ENCODE measurements at regions not wholly inside any gene's neighbourhood (a gene's known extent, or its start where the extent isn't known, plus 50 kb on each side); places are given as distances from the start of the nearest gene placed in this dataset.

DNA sequence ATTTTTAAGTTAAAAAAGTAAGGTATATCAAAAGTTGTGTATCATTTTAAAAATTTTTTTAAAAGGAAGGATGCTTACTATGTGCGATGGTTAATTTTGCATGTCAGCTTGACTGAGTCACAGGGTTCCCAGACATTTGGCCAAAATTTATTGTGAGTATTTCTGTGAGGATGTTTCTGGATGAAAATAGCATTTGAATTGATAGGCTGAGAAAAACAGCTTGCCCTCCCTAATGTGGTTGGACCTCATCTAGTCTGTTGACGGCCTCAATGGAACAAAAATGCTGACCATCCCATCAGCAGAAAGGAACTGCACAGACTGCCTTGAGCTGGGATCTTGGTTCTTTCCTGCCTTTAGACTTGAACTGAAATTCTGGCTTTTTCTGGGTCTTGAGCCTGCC is 724.5 kb downstream of the NCAM2 start:
- no peak for DNase-seq (ENCODE audit: low read depth)

DNA sequence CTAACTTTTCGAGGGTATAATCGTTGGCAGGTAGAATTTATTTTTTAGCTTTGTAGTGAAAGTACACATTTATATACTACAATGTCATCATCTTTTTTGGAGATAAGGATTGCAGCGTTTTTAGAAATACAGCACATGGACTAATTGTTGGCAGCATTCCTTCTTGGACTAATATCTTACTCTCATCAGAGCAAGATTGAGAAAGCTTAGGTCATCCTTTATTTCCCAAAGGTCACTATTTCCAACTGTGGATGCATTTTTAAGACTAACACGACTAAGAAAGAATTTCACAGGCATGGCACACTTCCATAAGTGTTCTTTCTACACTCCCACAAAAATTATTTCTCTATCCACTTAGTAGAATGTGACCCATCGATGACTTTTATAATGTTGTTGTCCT is 732.3 kb downstream of the NCAM2 start:
- no peak for DNase-seq (ENCODE audit: low read depth)

DNA sequence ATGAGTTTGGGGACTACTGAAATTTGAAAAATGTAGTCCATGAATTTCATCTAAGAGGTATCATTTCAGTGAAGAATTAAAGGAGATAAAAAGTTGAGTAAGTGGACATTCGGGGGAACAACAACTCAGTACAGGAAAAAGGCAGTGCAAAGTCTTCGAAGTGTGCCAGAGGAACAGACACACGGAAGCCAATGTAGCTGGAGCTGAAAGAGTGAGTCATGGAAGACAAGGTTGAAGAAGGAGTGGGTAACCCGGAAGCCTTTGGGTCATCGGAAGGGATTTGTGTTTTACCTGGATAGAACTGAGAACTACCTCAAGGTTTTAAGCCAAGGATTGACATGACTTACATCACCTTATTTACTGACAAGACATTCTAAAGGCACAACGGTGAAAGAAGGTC is 733.4 kb downstream of the NCAM2 start:
- no peak for DNase-seq (ENCODE audit: low read depth)

GRCh38 chr21:21734088-21734487 is 735.9 kb downstream of the NCAM2 start:
- DNase-seq (ENCODE audit: low read depth): no peak

DNA sequence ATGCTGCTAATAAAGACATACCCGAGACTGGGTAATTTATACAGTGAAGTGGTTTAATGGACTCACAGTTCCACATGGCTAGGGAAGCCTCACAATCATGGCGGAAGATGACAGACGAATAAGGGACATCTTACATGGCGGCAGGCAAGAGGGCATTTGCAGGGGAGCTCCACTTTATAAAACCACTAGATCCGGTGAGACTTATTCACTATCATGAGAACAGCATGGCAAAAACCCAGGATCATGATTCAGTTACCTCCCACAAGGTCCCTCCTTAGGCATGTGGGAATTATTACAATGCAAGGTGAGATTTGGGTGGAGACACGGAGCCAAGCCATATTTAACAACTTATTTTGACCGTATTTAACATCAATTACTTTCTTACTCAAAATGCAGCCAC is 739.0 kb downstream of the NCAM2 start:
- no peak for DNase-seq (ENCODE audit: low read depth)

DNA sequence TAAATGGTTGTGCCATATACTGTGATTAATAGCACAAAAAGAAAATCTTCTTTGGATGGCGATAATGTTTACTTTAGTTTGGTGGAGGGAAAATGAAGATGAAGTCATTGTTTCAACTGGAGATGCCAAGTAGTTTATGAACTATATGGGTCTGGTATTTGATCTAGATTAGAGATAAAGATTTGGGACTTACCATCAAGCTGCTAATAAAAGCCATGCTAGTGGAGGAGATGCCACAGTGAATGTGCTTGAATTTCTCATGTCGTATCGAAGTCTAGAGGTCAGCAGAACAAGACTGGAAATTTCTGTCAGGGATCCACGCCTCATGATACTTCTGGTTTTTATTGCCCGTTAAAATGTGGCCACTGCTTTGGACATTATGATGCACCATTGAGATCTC is 742.0 kb downstream of the NCAM2 start:
- peak; percentile 1 for DNase-seq (ENCODE audit: low read depth)

- peak; percentile 19 for DNase-seq (ENCODE audit: low read depth)
Observed at GRCh38 chr21:21750124-21750825, 752.1 kb downstream of the NCAM2 start.

DNA sequence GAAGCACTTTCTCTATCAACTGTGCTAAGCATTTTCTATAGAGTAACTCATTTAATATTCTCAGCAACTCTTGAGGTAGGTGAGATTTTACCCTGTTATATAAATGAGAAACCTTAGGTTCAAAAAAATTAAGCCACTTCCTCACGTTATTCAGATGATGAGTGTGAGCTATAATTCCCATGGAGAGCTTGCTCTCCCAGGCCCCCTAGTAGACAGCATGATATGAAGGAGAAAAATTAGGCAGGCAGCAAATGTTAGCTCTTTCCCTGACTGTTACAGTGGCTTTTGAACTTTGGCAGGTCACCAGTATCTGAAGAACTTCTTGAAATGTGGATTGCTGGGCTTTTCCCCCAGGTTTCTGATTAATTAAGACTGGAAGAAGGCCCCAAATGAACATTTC is 753.1 kb downstream of the NCAM2 start:
- no peak for DNase-seq (ENCODE audit: low read depth)

DNA sequence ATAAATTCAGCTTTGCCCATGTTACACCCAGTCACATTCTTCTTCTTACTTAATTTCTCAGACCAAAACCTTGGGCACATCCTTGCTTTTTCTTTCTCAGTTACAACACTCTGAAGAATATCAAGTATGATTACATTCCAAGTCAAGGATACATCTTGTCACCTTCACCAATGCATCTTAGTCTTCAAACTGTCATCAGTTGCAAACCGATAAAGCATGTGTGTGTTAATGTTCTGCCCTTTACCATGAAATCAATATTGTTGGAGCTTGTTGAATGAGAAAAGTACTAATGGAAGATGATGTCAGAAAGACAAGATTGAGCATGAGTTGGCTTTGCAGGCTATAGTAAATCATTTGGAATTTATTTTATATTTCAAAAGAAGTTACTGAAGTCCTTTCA is 764.6 kb downstream of the NCAM2 start:
- DNase-seq (ENCODE audit: low read depth): no peak

DNA sequence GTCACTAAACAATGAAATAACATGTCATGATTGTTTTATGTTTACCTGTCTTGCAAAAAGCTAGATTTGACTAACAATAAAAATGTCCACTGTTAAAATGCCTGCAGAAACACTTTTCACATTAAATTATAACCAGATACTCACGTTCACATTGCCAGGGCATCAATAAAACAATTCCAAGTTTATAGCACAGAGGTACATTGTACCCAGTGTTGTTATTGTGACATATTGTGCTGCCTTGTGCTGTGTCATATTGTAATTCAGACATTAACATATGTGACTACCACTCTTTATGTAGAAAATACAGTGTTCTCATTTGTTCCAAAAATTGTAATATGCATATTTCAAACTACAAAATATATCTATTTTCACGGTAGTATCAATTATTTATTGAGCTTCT is 766.1 kb downstream of the NCAM2 start:
- no peak for DNase-seq (ENCODE audit: low read depth)

DNA sequence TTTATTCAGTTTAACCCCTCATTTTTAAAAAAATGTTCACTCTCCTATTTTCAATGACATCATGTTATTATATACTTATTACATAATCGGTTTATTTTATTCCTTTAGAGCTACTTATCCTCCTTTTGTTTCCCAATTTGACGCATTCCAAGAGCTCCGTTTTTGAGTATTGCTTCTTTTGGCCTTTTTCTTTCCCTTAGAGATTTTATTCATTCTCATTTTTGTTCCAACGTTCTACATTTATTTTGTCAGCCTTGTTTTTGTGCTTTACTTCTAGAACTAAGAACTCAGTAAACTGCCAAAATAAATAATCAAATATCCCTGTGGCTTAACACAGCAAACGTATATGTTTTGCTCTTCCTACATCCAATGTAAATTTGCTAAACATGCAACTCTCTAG is 769.1 kb downstream of the NCAM2 start:
- no peak for DNase-seq (ENCODE audit: low read depth)

DNA sequence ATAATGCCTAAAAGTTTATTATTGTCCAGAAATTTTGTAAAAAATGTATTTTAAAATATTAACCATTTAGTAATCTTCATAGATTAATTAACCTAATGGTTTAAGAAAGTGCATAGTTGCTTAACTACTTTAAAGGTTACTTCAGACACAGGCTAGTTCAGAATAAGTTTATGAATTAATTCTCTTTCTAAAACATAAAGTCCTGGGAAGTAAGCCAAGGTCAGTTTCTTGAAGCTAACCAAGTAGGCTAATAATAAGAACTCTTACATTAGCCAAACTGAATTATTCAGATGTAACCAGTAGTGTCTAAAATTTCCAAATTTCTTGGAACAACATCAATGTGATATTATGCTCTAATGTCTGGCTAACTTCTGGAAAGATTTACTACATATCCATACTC is 790.4 kb downstream of the NCAM2 start:
- DNase-seq (ENCODE audit: low read depth): no peak

DNA sequence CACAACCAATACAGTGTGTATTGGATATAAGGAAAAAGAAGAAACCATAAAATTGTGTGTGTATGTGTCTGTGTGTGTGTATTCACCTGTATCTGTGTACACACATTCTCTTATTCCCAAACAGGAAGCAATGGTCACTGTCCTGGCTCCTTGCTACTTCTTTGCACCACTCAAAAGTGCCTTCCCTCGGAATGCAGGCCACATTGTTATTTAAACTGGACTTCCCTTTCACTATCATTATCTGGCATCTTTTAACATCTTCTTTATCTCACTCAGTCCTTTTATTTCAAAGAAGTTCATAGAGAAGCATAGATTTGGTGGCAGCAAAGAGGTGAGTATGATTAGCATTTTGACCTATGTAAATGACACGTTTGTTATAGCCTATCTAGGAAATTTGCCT is 803.7 kb downstream of the NCAM2 start:
- peak; percentile 1 for DNase-seq (ENCODE audit: low read depth)

- DNase-seq (ENCODE audit: low read depth): peak; percentile 19
Observed at GRCh38 chr21:21806711-21807597, 808.7 kb downstream of the NCAM2 start.

DNA sequence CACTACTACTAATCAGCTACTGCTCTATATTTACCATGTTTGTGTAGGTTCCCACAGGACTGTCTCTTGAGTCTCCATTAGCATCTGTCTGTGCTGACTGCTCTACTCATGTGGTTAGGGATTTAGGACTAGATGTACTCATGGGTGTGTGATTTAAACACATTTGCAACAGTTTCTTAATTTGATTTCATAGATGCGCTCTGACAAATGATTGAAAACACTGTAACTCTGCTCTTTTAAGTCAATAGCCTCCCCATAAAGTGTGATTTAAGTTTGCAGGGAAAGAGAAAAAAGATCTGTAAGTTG is 809.3 kb downstream of the NCAM2 start:
- no peak for DNase-seq (ENCODE audit: low read depth)

- no peak for DNase-seq (ENCODE audit: low read depth)
Observed at GRCh38 chr21:21813289-21813688, 815.1 kb downstream of the NCAM2 start.

DNA sequence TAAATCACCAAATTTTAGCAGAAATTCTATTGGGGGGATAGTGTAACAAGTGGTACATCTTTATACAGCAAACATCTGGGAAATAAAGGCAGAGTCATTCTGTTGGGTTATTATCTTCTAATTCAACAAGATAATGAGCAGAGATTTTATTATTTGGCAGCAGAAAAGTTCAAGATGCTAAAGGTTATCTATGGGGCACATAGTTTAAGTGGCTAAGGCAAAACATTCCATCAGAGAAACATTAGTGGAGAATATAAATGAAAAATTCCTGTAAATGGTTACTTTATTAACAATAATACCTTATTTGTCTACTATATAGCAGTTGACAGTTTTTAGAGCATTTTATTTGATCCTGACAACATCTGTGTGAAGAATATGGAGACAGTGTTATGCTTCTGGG is 815.7 kb downstream of the NCAM2 start:
- DNase-seq (ENCODE audit: low read depth): no peak

GRCh38 chr21:21816778-21817177 is 818.6 kb downstream of the NCAM2 start:
- no peak for DNase-seq (ENCODE audit: low read depth)

DNA sequence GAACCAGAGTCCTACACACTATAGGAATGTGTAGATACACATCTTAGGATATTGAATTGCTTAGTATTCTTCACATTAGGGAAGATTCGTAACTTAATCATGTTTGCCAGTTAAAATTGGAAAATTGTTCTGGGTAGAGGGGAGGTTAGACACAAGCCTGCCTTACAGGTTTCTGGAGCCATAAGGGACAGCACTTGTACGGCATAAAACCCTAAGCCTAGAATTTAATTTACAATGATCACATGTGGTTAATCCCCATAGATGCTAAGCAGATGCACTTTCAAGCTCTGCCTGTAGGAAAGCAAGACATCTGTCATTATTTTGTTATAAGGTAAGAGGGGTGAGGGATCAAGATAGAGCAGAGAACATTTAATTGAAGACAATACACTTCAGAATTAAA is 820.7 kb downstream of the NCAM2 start:
- DNase-seq (ENCODE audit: low read depth): no peak

DNA sequence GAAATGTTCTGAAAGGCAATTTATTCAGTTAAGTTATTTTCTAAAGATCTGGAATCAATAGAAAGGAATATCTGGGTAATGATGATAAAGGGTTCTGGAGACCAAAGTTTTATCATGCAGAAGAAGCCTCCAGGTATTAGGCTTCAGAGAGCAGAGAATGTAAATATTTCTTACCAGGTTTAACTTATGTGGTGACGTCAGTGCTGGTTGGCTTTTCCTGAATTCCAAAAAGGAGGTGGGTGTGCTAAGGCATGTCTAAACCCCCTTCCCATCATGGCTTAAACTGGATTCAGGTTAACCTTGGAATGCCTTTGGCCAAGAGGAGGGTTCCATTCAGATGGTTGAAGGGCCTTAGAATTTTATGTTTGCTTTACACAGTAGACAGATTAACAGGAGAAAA is 829.9 kb downstream of the NCAM2 start:
- no peak for DNase-seq (ENCODE audit: low read depth)

DNA sequence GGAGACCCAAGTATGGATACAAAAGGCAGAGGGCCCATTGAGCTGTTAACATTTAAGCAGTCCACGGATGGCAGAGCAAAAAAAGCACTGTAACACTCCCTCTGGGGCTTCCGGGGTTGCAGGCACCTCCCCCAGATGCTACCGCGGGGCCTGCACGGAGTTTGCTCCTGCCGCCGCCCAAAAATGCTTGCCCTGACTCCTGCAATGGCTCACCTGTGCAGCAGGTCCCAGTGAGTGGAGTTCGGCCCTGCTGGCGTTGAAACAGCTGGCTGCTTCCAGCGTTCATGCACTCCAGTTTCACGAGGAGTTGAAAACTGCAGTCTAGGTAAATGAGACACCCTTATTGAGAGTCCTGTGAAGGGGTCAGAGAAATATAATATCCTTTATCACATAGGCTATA is 832.8 kb downstream of the NCAM2 start:
- no peak for DNase-seq (ENCODE audit: low read depth)

DNA sequence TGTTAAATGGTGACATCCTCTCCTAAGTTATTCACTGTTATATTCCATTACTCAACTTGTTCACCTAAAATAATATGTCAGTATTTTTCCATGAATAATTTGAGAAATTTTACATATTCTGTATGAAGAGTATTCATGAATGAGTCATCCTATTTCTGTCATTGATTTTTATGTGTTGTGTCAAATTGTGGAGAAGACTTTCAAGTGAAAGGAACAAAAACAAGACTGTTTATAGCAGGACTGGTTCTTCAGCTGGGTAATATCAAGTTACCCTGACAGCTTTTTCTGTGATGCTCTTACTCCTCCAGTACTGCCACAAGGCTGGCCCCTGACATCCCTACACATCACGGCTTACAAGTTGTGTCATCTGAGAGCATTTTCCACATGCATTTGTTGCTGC is 847.7 kb downstream of the NCAM2 start:
- DNase-seq (ENCODE audit: low read depth): no peak

DNA sequence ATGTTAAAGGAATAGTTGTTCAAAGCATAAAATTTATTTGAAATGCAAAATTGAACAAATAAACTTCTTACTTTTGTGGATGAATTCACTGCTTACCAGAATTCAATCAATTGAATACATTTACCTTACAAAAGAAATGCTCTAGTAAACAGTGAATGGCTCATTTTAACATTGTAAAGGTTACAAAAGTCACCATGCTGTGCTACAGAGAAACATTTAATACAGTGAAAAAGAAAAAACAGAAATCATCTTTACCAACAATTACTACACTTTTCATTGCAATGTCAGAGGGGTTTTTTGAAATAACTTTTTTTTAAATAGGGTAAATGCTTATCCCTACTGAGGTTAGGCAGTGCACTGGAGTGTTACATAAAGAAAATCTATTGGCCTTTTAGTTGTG is 853.0 kb downstream of the NCAM2 start:
- DNase-seq (ENCODE audit: low read depth): no peak

- DNase-seq (ENCODE audit: low read depth): peak; percentile 48
Observed at GRCh38 chr21:21851657-21852056, 853.4 kb downstream of the NCAM2 start.
